ENCODE measurements at regions not wholly inside any gene's neighbourhood (a gene's known extent, or its start where the extent isn't known, plus 50 kb on each side); places are given as distances from the start of the nearest gene placed in this dataset.

DNA sequence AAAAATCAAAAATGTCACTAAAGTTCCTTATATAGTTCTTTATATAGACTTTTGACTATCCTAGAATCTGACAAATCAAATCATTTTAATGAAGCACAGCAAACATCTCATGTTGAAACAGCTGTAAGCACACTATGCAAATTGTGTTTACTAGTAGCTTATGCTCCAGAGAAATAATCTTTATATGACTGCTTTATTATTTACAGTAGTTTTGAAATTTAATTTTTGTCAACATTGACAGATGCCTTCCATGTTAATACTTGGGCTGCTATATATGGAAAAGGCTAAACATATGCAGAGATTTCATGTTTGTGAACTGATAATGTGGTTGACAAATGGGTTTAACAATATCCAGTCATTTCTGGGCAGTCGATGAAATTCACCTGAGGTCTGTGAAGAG is 616.8 kb downstream of the TAFA4 start:
- Histone ChIP-seq H3K79me1 (ENCODE audit: low read depth, low read length) (no peaks in the 10 kb centered on the region), H3K27ac (ENCODE audit: low read depth, low read length) (no peak overlapping the region), H2AFZ (ENCODE audit: low read length) (no peak overlapping the region), H3K18ac (ENCODE audit: extremely low read depth, low read length) (no peak overlapping the region), H4K8ac (ENCODE audit: extremely low read depth, insufficient read depth, low read length) (no peak overlapping the region), H2BK20ac (ENCODE audit: low read length) (no peak overlapping the region), H3K56ac (replicated peaks; ENCODE audit: insufficient read length, low read depth, low read length) (no peak overlapping the region), H3K79me2 (ENCODE audit: control insufficient read depth in 1 of 2, insufficient read depth in 2 of 2, low read length in 2 of 2) (no peaks in the 10 kb centered on the region), H4K5ac (ENCODE audit: insufficient read length, low read depth, low read length) (no peak overlapping the region), H3K9me3 (ENCODE audit: insufficient read depth in 2 of 2, low read depth in 1 of 2, low read length in 1 of 2) (peaks cover 0 to 16% of the 10 kb centered on the region in 2 experiments; a peak in 2 of 4 replicates), H3K4me1 (replicated peaks in 1 of 4; ENCODE audit: control insufficient read depth in 3 of 4, insufficient read depth in 4 of 4, low read length in 3 of 4) (no peaks in the 10 kb centered on the region), H4K20me1 (replicated peaks in 1 of 2; ENCODE audit: control insufficient read depth in 1 of 2, insufficient read depth in 2 of 2, low read length in 2 of 2) (no peaks in the 10 kb centered on the region), H3K23me2 (ENCODE audit: low read depth, low read length) (no peaks in the 10 kb centered on the region), H4K91ac (replicated peaks; ENCODE audit: insufficient read length, low read length) (no peak overlapping the region), H3K36me3 (ENCODE audit: control insufficient read depth in 2 of 4, insufficient read depth in 4 of 4, low read length in 3 of 4) (no peaks in the 10 kb centered on the region), H3K14ac (ENCODE audit: insufficient read length) (no peak overlapping the region), H3K4me2 (ENCODE audit: insufficient read depth in 1 of 2, low read depth in 2 of 2, low read length in 2 of 2) (no peak overlapping the region), H2BK120ac (replicated peaks; ENCODE audit: low read depth, low read length) (no peak overlapping the region), H3K4me3 (ENCODE audit: extremely low read depth in 1 of 4, insufficient read depth in 2 of 4, low read depth in 3 of 4, low read length in 4 of 4) (no peak overlapping the region), H2BK12ac (ENCODE audit: low read depth, low read length) (no peak overlapping the region), H3K9ac (replicated peaks in 1 of 4; ENCODE audit: extremely low read depth in 1 of 4, low read depth in 3 of 4, low read length in 3 of 4) (no peak overlapping the region), H2AK5ac (ENCODE audit: low read depth, low read length) (no peak overlapping the region), H3K23ac (ENCODE audit: insufficient read length) (no peak overlapping the region), H2BK15ac (ENCODE audit: low read length) (no peak overlapping the region), H3K27me3 (replicated peaks in 1 of 4; ENCODE audit: control insufficient read depth in 3 of 4, extremely low read depth in 1 of 4, insufficient read depth in 3 of 4, low read length in 3 of 4) (no peaks in the 10 kb centered on the region), H3K4ac (replicated peaks; ENCODE audit: insufficient read length, low read depth, low read length) (no peak overlapping the region), H2BK5ac (ENCODE audit: low read depth, low read length) (no peak overlapping the region)
- ChIA-PET POLR2A (ENCODE audit: partially characterized antibody) (no interaction called here), CTCF (ENCODE audit: partially characterized antibody) (no interaction called here)
- no peak for DNase-seq (ENCODE audit: low read depth in 1 of 2, low spot score in 2 of 2)
- WGBS, 2 experiments (ENCODE audit: extremely low coverage in 1 of 2, insufficient coverage in 1 of 2, insufficient read length in 1 of 2, insufficient replicate concordance in 2 of 2, low coverage in 1 of 2, low lambda C conversion rate in 2 of 2, missing lambda C conversion rate in 1 of 2): 89% methylated on average over 1 of the region's 1 CpG; no CpG with 5 or more reads in 1 of the 2 experiments
- FAIRE-seq: no peak
- TF ChIP-seq ZNF274 (IDR thresholded peaks at IDR 0.05; ENCODE audit: borderline replicate concordance, extremely low read depth, low read length) (no peak), SP4 (IDR thresholded peaks at IDR 0.05; ENCODE audit: low read length) (no peak), HDAC6 (IDR thresholded peaks at IDR 0.05; ENCODE audit: low read depth, low read length) (no peak), CHD2 (IDR thresholded peaks at IDR 0.05; ENCODE audit: low read length) (no peak), CBX5 (IDR thresholded peaks at IDR 0.05; ENCODE audit: low read depth, low read length) (no peak), CHD1 (IDR thresholded peaks at IDR 0.05; ENCODE audit: low read depth, low read length) (no peak), CBX8 (IDR thresholded peaks at IDR 0.05; ENCODE audit: borderline replicate concordance, low read depth, low read length) (no peak), TAF7 (optimal IDR thresholded peaks at IDR 0.05; ENCODE audit: borderline replicate concordance, low read depth, low read length) (no peak), SUZ12 (IDR thresholded peaks at IDR 0.05; ENCODE audit: low read length) (no peak), POU5F1 (IDR thresholded peaks at IDR 0.05; ENCODE audit: low read depth, low read length) (no peak), CREB1 (IDR thresholded peaks at IDR 0.05) (no peak), TAF1 (IDR thresholded peaks at IDR 0.05; ENCODE audit: low read depth, low read length) (no peak), RXRA (IDR thresholded peaks at IDR 0.05; ENCODE audit: insufficient read depth, low read depth, low read length) (no peak), SIX5 (IDR thresholded peaks at IDR 0.05; ENCODE audit: low read depth, low read length) (no peak), RAD21 (IDR thresholded peaks at IDR 0.05 in 1 of 2, conservative IDR thresholded peaks at IDR 0.05 in 1 of 2; ENCODE audit: low read depth in 2 of 2, low read length in 2 of 2) (no peak)
- TF ChIP-seq, protein P1, sequence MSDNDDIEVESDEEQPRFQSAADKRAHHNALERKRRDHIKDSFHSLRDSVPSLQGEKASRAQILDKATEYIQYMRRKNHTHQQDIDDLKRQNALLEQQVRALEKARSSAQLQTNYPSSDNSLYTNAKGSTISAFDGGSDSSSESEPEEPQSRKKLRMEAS (IDR thresholded peaks at IDR 0.05): no peak
